Forelimb muscle (tissue), 1 donor: ENCODE measurements at regions not wholly inside any gene's neighbourhood (a gene's known extent, or its start where the extent isn't known, plus 50 kb on each side); places are given as distances from the start of the nearest gene placed in this dataset.

Source experiments
- DNase-seq: peaks from one replicate; pipeline ENCODE4 v3.0.0-alpha.2; 2013; ENCODE audit warnings: low read depth

DNA sequence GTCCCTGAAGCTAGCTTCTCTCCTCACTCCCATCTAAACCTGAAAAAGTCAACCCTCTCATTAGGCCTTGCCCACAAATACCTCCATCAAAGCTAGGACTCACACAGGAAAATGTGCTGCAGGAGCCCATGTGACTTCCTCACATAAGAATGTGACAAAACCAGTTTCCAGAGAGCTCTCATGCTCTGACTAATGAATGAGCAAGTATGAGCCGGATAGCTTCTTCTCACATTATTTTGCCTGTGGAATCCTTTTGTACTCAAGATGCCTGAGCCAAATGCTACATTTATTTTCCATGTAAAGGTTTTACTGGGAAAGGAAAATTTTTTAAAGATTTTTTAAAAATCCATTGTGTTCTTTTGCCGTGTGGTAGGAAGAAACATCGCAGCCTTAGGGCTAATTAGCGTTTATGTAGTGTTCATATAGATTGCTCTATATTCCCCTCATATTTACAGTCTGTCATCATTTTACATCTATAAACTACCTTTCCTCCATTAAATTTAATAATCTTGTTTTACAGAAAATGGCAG is 68.6 kb upstream of the CCN6 start:
- no peak for DNase-seq

DNA sequence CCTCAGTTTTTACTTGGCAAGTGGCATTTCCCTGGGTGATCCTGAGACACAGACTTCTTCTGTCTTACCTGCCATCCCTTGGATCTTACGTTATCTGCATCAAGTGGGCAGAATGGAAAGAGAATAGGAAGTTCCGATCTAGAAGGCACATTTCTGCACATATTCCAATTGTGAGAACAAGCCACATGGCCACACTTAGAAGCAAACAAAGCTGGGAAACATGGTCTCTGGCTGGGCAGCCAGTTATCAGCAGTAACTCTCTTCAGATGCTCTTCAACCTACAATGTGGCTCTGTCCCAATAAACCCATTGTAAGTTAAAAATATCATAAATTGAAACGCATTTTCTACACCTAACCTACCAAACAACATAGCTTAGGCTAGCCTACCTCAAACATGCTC is 67.3 kb upstream of the CCN6 start:
- DNase-seq, result no peak

DNA sequence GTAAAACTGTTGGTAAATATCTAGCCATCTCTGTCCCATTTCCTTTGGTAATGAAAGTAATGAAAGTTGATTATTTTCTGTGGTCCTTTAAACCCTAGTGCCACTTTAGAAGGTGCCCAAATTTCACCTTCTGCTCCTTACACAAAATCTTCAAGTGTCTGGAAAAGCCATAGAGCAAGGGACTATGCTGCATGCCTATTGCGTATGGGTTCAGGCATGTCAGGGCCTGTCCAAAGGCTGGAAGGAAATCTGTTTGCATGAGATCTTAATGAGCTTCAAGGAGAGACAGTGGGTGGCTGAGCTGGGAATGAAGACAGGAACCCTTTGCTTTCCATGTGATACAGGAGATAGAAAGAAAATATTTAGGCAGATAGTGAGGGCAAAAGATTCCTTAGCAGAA is 66.6 kb upstream of the CCN6 start:
- no peak for DNase-seq

DNA sequence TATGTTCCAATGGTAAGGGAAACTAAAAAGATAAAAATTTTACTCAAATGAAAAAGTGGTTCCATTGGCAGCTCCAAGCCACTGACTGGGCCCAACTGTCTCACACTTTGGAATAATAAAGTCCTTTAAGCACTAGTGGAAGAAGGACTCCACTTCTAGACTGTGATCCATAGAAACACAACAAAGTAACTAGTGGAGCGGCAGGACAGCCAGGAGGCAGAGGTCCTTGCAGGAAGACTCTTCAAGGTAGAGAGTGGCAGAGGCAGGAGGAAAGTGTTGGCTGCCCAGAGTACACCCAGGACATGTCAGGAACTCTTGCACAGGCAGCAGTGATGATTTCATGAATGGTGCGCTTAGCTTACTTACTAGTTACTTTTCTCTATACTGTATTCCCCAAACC is 65.0 kb upstream of the CCN6 start:
- no peak for DNase-seq

DNA sequence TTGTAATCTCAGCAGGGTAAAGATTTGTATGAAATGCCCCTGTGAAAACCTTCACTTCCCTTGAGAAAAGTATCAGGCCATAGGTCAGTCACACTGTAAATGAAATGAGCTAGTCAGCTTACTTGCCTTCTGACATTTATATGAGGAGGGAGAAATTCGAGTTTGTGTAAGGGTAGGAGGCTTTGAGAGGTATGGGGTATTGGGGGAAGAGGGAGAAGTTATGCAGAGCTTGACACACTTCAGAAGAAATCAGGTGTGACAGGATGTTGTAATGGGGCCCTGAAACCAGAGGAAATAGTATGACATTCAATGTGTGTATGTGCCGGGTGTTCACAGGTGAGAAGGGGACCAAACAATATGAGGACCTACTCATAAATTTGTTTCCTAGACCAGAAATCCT is 64.2 kb upstream of the CCN6 start:
- no peak for DNase-seq

DNA sequence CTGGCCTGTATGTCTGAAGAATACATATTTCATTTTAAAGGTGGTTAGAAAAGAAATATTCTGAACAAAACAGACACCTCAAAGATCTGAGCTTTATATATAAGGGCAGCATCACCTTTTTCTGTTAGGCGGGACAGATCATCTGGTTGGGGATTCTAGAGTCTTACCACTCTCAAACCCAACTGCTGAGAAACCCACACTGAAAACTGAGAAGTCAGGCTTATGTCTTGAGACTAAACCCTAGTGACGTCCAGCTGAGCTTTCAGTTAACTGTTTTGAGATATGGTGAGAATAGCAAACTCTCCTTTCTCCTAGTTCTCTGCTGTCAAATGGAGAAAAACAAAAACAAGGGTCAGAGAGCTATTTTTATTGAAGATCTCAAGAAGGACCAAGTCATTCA is 63.7 kb upstream of the CCN6 start:
- DNase-seq, result no peak

DNA sequence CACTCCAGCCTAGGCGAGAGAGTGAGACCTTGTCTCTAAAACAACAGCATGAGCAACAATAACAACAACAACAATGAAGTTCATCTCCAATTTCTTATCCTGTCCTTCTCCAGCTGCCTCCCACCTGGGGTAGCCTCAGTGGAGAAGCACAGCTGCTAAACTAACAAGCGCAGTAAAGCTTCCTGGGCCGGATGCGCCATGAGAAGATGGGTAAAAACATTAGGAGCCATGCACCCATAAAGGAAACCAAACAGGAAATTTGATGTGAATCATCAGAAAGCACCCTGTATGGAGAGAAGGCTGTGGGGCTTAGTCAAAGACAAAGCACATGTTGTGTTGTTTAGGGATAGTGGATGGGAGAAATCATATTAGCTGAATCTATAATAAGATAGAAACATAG is 61.1 kb upstream of the CCN6 start:
- no peak for DNase-seq

DNA sequence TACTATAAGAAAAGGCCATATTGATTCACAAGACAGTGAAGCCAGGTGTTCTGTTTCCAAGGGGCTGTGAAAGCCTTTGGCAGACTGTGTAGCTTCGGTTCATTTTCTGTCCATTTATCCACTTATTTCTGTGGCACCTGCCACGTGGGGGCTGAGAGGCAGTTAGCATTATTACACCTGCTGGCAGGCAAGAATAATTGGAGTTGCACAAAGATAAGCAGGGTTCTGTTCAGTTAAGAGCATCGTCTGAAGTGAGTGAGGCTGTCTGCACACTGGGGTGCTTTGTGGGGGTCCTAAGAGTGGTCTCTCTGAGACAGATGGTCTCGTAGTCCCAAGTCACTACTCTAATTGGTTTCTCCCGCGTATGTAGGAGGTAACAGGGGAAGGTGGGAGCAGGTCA is 60.6 kb upstream of the CCN6 start:
- no peak for DNase-seq

DNA sequence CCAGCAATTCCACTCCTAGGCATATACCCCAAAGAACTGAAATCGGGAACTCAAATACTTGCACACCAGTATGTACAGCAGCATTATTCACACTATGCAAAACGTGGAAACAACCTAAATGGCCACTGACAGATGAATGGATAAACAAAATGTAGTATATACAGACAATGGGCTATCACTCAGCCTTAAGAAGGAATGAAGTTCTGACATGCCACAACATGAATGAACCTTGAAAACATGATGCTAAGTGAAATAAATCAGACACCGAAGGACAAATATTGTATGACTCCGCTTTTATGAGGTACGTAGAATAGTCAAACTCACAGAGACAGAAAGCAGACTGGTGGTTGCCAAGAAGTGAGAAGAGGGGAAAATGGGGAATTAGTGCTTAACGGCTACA is 59.1 kb upstream of the CCN6 start:
- no peak for DNase-seq

DNA sequence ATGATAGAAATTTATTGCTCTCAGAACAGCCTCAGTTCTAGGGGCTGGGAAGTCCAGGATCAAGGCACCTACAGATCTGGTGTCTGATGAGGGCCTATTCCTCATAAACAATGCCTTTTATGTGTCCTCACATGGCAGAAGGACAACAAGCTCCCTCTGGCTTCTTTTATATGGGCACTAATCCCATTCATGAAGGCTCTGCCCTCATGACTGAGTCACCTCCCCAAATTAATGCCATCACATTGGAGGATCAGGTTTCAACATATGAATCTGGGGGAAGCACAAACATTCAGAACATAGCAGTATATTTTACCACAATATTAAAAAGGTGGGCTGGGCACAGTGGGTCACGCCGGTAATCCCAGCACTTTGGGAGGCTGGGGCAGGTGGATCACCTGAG is 58.5 kb upstream of the CCN6 start:
- no peak for DNase-seq

DNA sequence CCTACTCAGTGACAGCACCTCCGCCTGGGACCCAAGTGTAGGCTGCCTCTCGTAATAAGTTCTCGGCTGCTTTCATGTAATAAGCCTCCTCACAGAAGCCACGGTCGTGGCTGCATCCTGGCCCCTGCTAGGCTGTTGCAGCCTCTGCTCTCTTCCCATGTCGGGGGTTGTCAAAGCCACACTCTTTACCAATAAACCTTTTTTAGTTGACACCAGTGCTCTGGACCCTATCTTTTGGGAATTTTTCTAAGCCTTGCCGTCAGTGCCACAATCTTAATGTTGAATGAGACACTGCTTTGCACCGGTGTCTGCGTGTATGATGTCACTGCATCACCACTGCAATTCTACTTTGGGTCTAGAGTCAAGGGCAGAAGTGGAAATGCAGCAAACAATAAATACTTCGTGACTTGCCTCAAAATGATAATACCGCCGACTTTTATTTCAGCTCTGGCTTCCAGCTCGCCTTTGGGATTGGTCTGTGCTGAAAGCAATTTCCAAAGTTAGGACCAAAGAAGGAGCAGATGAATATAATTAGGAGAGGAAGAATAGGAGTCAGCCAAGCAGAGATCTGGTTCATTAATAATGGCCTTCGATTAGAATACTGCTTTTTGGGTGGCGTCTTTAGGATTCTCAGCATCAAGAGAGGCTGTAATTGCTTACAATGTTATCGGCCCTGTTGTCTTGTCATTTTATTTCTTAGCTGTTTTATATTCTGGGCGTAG is 57.6 kb upstream of the CCN6 start:
- no peak for DNase-seq

DNA sequence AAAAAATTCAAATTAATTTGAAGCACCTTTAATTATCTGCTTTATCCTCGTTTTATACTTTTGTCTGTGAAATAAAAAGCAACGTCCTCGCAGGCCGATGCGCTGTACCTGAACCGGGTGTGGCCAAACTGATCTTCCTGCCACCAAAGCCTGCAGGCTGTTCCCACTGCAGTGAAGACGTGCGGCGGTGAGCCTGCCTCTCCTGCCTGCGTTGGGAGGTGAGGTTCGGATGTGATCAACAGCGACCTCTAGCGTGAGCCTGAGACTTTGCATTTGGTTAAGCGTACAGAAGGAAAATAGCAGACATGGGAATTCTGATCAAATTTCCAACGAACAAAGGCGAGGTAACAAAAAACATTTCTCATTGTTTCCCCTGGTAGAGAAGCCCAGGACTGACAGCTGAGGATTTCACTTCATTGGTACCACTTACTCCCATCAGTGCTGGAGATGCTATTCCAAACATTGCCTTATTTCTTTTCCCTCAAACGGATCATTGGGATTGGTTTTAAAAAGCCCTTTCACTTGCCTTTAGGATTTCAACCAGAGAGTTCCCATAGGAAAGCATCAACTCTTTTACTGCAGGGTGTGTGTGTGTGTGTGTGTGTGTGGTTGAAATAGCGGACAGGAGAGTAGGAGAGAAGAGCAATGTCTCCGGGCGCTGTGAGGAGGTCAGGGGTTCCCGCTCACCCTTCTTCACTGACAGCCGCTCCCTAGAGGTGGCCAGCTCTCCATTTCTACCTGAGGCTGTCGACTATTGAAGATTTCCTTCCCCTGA is 56.6 kb upstream of the CCN6 start:
- peak; percentile 92 for DNase-seq

DNA sequence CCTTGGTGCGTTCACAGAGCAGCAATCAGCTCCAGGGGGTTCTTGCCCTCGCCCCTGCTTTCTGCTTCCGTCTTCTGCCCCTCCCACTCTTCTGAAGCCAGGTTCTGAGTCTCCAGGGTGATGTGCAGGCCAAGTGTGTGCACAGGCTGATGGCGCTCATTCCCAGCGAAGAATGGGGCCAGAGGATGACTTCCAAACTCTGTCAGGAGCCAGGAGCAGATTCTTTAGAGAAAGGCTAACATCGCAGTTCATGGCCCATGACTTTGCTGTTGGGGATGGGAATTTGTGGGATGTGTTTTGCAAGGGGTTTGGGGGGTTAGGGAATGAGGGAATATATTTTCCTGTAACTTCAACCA is 56.1 kb upstream of the CCN6 start:
- DNase-seq, result no peak

DNA sequence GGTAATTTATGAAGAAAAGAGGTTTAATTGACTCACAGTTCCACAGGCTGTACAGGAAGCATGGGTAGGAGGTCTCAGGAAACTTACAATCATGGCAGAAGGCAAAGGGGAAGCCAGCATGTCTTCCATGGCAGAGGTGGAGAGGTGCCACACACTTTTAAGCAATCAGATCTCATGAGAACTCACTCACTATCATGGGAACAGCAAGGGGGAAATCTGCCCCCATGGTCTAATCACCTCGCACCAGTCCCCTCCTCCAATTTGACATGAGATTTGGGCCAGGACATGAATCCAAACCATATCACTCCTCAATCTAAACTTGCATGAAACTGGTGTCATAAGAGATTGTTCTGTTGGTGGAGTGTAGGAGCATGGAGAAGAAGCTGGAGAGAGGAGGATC is 51.6 kb upstream of the CCN6 start:
- no peak for DNase-seq
